ENCODE measurements at regions not wholly inside any gene's neighbourhood (a gene's known extent, or its start where the extent isn't known, plus 50 kb on each side); places are given as distances from the start of the nearest gene placed in this dataset.

GRCh38 chr3:181264486-181264885 lies 274.9 kb upstream of the DNAJC19 start:
- TF ChIP-seq, protein P1, sequence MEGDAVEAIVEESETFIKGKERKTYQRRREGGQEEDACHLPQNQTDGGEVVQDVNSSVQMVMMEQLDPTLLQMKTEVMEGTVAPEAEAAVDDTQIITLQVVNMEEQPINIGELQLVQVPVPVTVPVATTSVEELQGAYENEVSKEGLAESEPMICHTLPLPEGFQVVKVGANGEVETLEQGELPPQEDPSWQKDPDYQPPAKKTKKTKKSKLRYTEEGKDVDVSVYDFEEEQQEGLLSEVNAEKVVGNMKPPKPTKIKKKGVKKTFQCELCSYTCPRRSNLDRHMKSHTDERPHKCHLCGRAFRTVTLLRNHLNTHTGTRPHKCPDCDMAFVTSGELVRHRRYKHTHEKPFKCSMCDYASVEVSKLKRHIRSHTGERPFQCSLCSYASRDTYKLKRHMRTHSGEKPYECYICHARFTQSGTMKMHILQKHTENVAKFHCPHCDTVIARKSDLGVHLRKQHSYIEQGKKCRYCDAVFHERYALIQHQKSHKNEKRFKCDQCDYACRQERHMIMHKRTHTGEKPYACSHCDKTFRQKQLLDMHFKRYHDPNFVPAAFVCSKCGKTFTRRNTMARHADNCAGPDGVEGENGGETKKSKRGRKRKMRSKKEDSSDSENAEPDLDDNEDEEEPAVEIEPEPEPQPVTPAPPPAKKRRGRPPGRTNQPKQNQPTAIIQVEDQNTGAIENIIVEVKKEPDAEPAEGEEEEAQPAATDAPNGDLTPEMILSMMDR (IDR thresholded peaks at IDR 0.05; ENCODE audit: low read depth, low read length, missing input control): no peak
- TF ChIP-seq ZBTB33 (IDR thresholded peaks at IDR 0.05): no peak
- TF ChIP-seq RAD21 (IDR thresholded peaks at IDR 0.05): no peak
- TF ChIP-seq GABPA (IDR thresholded peaks at IDR 0.05 in 1 of 2, conservative IDR thresholded peaks at IDR 0.05 in 1 of 2): no peak
